Suprapubic skin (tissue), 3 donors: ENCODE measurements at regions not wholly inside any gene's neighbourhood (a gene's known extent, or its start where the extent isn't known, plus 50 kb on each side); places are given as distances from the start of the nearest gene placed in this dataset.

Source experiments
- CTCF ChIP-seq, 2 donors: fragments of 200-600 bp in 1 of 2; fragments of 450-650 bp in 1 of 2; sonication (generic) in 1 of 2; IDR thresholded peaks; one replicate each; pipeline ENCODE4 v1.5.1; 2016 to 2019; ENCODE audit warnings: antibody characterized with exemption in 2 of 2, mild to moderate bottlenecking in 1 of 2, moderate library complexity in 1 of 2
- POLR2AphosphoS5 ChIP-seq, 3 donors: sonication (generic); formaldehyde crosslinking; IDR thresholded peaks; one replicate each; pipeline ENCODE4 v1.6.1; 2017; ENCODE audit warnings: antibody characterized with exemption in 3 of 3

GRCh38 chr5:109959652-109960051 lies 269.9 kb downstream of the MAN2A1 start:
- TF ChIP-seq CTCF (IDR thresholded peaks at IDR 0.05), result no peak
- no peak for TF ChIP-seq POLR2AphosphoS5 (IDR thresholded peaks at IDR 0.05)
